ENCODE measurements at regions not wholly inside any gene's neighbourhood (a gene's known extent, or its start where the extent isn't known, plus 50 kb on each side); places are given as distances from the start of the nearest gene placed in this dataset.
"Not testable (repeated sequence)": the region's sequence is repeated elsewhere in the genome, so short reads cannot be mapped to it uniquely, and the experiment has no call there.

GRCh38 chr4:134145369-134145768, 56.2 kb downstream of the PABPC4L start:
- no peaks in the 10 kb centered on the region for H3K27me3 Mint-ChIP-seq
- H3K9me3 Mint-ChIP-seq, result no peaks in the 10 kb centered on the region
- no peaks in the 10 kb centered on the region for H3K36me3 Mint-ChIP-seq
- ATAC-seq, result no peak
- H3K4me1 Mint-ChIP-seq (ENCODE audit: low read depth in 2 of 2), result no peaks in the 10 kb centered on the region
- no peak overlapping the region for H3K4me3 Mint-ChIP-seq
- no peak overlapping the region for H3K27ac Mint-ChIP-seq
- no peak for DNase-seq (ENCODE audit: low spot score)

GRCh38 chr4:134144337-134144736, 57.3 kb downstream of the PABPC4L start:
- ATAC-seq (no peak), DNase-seq (ENCODE audit: low spot score) (no peak)
- Mint-ChIP-seq H3K9me3 (no peaks in the 10 kb centered on the region), H3K27me3 (no peaks in the 10 kb centered on the region), H3K4me3 (no peak overlapping the region), H3K27ac (no peak overlapping the region), H3K36me3 (no peaks in the 10 kb centered on the region), H3K4me1 (ENCODE audit: low read depth in 2 of 2) (no peaks in the 10 kb centered on the region)

- DNase-seq (ENCODE audit: low spot score) (no peak), ATAC-seq (no peak)
- Mint-ChIP-seq H3K4me1 (ENCODE audit: low read depth in 2 of 2) (no peaks in the 10 kb centered on the region), H3K36me3 (no peaks in the 10 kb centered on the region), H3K4me3 (no peak overlapping the region), H3K27ac (no peak overlapping the region), H3K9me3 (peaks cover 2% of the 10 kb centered on the region), H3K27me3 (no peaks in the 10 kb centered on the region)
Observed at GRCh38 chr4:134141728-134142127, 59.9 kb downstream of the PABPC4L start.

DNA sequence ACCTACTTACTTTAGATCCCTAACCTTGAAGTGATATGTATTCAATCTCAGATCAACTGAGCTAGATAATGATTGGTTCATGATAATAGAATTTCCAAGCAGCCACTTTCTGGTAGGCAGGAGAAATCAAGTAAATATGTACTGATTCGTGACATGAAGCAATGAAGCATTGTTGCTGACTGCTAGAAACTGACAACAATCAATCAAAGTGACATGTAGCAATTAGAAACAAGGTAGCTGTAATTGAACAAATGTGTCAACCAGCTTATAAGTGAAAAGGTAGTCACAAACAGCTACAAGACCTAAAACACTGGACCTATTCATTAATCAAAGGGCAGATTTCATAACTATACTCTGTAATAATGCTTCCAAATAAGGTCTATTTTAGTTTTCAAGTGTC, 62.4 kb downstream of the PABPC4L start:
- ATAC-seq, result no peak
- no peak overlapping the region for H3K4me3 Mint-ChIP-seq
- H3K27me3 Mint-ChIP-seq, result no peaks in the 10 kb centered on the region
- no peak for DNase-seq (ENCODE audit: low spot score)
- no peaks in the 10 kb centered on the region for H3K36me3 Mint-ChIP-seq
- no peak overlapping the region for H3K27ac Mint-ChIP-seq
- H3K4me1 Mint-ChIP-seq (ENCODE audit: low read depth in 2 of 2), result no peaks in the 10 kb centered on the region
- H3K9me3 Mint-ChIP-seq, result peaks cover 3% of the 10 kb centered on the region

GRCh38 chr4:134132086-134132783, 69.4 kb downstream of the PABPC4L start:
- ATAC-seq, result no peak
- H3K27me3 Mint-ChIP-seq, result no peaks in the 10 kb centered on the region
- no peak for DNase-seq (ENCODE audit: low spot score)
- H3K4me3 Mint-ChIP-seq, result no peak overlapping the region
- H3K9me3 Mint-ChIP-seq, result peaks cover 21% of the 10 kb centered on the region
- H3K36me3 Mint-ChIP-seq, result no peaks in the 10 kb centered on the region
- H3K4me1 Mint-ChIP-seq (ENCODE audit: low read depth in 2 of 2), result no peaks in the 10 kb centered on the region
- H3K27ac Mint-ChIP-seq, result no peak overlapping the region

GRCh38 chr4:134126955-134127354, 74.6 kb downstream of the PABPC4L start:
- peaks cover 14% of the 10 kb centered on the region for H3K9me3 Mint-ChIP-seq
- no peak overlapping the region for H3K4me3 Mint-ChIP-seq
- no peaks in the 10 kb centered on the region for H3K4me1 Mint-ChIP-seq (ENCODE audit: low read depth in 2 of 2)
- no peaks in the 10 kb centered on the region for H3K27me3 Mint-ChIP-seq
- DNase-seq (ENCODE audit: low spot score) (no peak), ATAC-seq (no peak)
- no peak overlapping the region for H3K27ac Mint-ChIP-seq
- H3K36me3 Mint-ChIP-seq, result no peaks in the 10 kb centered on the region

- H3K4me3 Mint-ChIP-seq, result no peak overlapping the region
- no peaks in the 10 kb centered on the region for H3K4me1 Mint-ChIP-seq (ENCODE audit: low read depth in 2 of 2)
- no peaks in the 10 kb centered on the region for H3K27me3 Mint-ChIP-seq
- H3K36me3 Mint-ChIP-seq, result no peaks in the 10 kb centered on the region
- DNase-seq (ENCODE audit: low spot score), result no peak
- no peak overlapping the region for H3K27ac Mint-ChIP-seq
- peaks cover 10% of the 10 kb centered on the region for H3K9me3 Mint-ChIP-seq
- ATAC-seq, result no peak
Observed at GRCh38 chr4:134126000-134126560, 75.5 kb downstream of the PABPC4L start.

- Mint-ChIP-seq H3K4me3 (no peak overlapping the region), H3K27ac (no peak overlapping the region), H3K4me1 (ENCODE audit: low read depth in 2 of 2) (no peaks in the 10 kb centered on the region)
Observed at GRCh38 chr4:134122903-134123302, 78.7 kb downstream of the PABPC4L start.

DNA sequence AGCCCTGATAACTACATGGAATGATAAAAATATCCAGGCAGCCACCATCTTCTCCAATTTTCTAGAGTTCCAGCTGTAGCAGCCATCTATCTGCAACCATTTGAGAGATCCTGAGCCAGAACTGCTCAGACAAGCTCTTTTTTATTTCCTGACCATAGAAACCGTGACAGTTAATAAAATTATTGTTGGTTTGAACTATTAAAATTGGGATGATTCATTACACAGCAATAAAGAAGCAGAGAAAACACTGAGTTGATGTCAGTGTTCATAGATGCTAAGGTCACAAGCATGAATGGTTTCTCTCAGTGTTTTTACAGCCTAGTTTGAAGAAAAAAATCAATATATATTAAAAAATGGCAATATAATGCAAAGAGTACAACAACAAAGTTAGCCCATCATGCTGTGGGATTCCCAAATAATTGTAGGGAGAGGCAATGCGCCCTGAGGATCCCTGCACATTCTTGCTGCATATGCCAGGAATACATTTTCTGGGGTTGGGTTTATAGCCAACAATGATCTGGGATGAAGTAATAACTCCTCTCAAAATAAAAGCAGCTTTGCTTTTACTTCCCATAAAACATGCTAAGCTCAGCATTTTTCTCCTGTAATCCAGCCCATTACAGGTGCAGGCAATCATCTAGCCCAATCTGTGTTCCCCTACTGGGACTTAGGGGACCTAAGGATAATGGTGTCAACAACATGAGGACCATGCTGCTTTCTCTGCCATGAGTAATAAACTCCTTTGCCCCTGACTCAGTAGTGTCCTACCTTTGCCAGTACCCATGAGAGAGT, 84.0 kb downstream of the PABPC4L start:
- Mint-ChIP-seq H3K27ac (no peak overlapping the region), H3K36me3 (no peaks in the 10 kb centered on the region), H3K4me1 (ENCODE audit: low read depth in 2 of 2) (no peaks in the 10 kb centered on the region), H3K27me3 (no peaks in the 10 kb centered on the region), H3K4me3 (no peak overlapping the region), H3K9me3 (peaks cover 15% of the 10 kb centered on the region)
- ATAC-seq, result no peak
- DNase-seq (ENCODE audit: low spot score), result no peak

More at GRCh38 chr4:134122903-134123302, 78.7 kb downstream of the PABPC4L start:
- DNase-seq (ENCODE audit: low spot score), result no peak
- ATAC-seq, result no peak
- H3K36me3 Mint-ChIP-seq, result no peaks in the 10 kb centered on the region
- H3K9me3 Mint-ChIP-seq, result peaks cover 7% of the 10 kb centered on the region
- H3K27me3 Mint-ChIP-seq, result no peaks in the 10 kb centered on the region

DNA sequence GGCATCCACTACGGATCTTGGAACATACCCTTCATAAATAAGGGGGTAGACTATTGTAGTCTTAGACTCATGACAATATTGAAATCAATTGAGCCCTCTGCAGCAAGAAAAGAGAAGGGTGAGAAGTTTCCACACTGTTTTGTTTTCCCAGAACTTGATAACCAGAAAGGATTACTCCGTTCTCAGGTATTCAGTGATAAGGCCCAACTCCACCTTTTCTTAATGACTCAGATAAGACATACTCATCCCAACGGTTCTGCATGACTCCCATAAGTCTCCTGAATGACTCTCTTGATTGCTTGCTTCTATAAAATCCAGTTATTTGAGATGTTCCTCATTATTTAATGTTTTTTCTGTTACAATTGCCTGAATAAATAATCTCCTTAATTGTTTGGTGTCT, 111.7 kb downstream of the PABPC4L start:
- Mint-ChIP-seq H3K27ac (no peak overlapping the region), H3K36me3 (no peaks in the 10 kb centered on the region), H3K4me1 (ENCODE audit: low read depth in 2 of 2) (no peaks in the 10 kb centered on the region), H3K27me3 (no peaks in the 10 kb centered on the region), H3K4me3 (no peak overlapping the region), H3K9me3 (peaks cover 7% of the 10 kb centered on the region)
- ATAC-seq, result no peak
- no peak for DNase-seq (ENCODE audit: low spot score)

GRCh38 chr4:134085496-134085895, 116.1 kb downstream of the PABPC4L start:
- Mint-ChIP-seq H3K4me3 (no peak overlapping the region), H3K4me1 (ENCODE audit: low read depth in 2 of 2) (no peaks in the 10 kb centered on the region), H3K27ac (no peak overlapping the region), H3K9me3 (peaks cover 15% of the 10 kb centered on the region), H3K36me3 (no peaks in the 10 kb centered on the region), H3K27me3 (no peaks in the 10 kb centered on the region)
- DNase-seq (ENCODE audit: low spot score) (no peak), ATAC-seq (no peak)

DNA sequence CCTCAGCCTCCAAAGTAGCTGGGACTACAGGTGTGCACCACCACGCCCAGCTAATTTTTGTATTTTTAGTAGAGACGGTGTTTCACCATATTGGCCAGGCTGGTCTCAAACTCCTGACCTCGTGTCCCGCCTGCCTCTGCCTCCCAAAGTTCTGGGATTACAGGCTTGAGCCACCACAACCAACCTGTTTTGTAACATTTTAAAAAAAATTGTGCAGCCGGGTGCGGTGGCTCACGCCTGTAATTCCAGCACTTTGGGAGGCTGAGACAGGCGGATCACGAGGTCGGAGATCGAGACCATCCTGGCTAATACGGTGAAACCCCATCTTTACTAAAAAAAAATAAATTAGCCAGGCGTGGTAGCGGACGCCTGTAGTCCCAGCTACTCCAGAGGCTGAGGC, 122.5 kb downstream of the PABPC4L start:
- not testable (repeated sequence) for H3K27me3 Mint-ChIP-seq; DNase-seq (ENCODE audit: low spot score); H3K36me3 Mint-ChIP-seq; H3K4me1 Mint-ChIP-seq (ENCODE audit: low read depth in 2 of 2); H3K27ac Mint-ChIP-seq; H3K4me3 Mint-ChIP-seq; ATAC-seq
- H3K9me3 Mint-ChIP-seq, result peaks cover 14% of the 10 kb centered on the region

DNA sequence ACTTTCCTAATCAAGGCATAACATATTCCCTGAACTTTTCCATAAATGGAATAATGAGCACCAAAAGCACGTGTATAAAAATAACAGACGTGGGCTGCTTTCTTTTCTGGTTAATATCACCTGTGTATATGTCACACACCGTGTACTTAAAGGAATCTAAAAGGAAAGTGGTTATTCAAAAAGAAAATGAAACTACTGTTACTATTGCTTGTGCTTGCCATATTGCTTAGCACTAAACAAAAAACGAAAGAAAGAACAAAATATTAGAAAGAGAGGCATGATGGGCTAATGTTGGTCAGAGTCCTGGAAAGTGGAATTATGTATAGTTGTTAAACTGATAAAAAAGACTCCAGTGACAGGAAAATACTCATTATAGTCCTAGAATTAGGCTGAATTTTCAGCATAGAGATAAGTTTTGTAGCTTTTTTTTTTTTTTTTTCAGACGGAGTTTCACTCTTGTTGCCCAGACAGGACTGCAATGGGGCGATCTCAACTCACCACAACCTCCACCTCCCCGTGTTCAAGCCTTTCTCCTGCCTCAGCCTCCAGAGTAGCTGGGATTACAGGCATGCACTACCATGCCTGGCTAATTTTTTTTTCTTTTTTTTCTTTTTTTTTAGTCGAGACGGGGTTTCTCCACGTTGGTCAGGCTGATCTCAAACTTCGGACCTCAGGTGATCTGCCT, 123.2 kb downstream of the PABPC4L start:
- Mint-ChIP-seq H3K27ac (no peak overlapping the region), H3K36me3 (no peaks in the 10 kb centered on the region), H3K27me3 (no peaks in the 10 kb centered on the region), H3K9me3 (peaks cover 15% of the 10 kb centered on the region), H3K4me1 (ENCODE audit: low read depth in 2 of 2) (no peaks in the 10 kb centered on the region), H3K4me3 (no peak overlapping the region)
- ATAC-seq, result no peak
- no peak for DNase-seq (ENCODE audit: low spot score)

DNA sequence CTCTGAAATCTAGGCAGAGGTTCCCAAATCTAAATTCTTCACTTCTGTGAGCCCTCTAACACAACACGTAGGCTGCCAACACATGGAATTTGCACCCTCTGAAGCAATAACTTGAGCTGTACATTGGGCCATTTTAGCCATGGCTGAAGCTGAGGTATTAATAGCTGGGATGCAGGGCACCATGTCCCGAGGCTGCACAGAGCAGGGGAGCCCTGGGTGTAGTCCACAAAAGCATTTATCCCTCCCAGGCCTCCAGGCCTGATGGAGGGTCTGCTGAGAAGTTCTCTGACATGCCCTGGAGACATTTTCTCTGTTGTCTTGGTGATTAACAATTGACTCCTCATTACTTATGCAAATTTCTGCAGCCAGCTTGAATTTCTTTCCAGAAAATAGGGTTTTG, 127.9 kb downstream of the PABPC4L start:
- Mint-ChIP-seq H3K4me1 (ENCODE audit: low read depth in 2 of 2) (no peaks in the 10 kb centered on the region), H3K4me3 (no peak overlapping the region), H3K9me3 (peaks cover 18% of the 10 kb centered on the region), H3K27me3 (no peaks in the 10 kb centered on the region), H3K27ac (no peak overlapping the region), H3K36me3 (no peaks in the 10 kb centered on the region)
- DNase-seq (ENCODE audit: low spot score) (no peak), ATAC-seq (no peak)

Measured in natural killer cell treated with Interleukin-12 subunit alpha and Interleukin-12 subunit beta and Interleukin-15 and Interleukin-18, amount 100 ng/mL, for 72 hours (primary cell).